GM12878 (cell line): ENCODE measurements at regions not wholly inside any gene's neighbourhood (a gene's known extent, or its start where the extent isn't known, plus 50 kb on each side); places are given as distances from the start of the nearest gene placed in this dataset.

Source experiments
- ATAC-seq: fragments of 200-7000 bp; cut with Tn5 transposase; 3 replicates; pipeline ENCODE4 v1.9.1; 2020; ENCODE audit warnings: mild to moderate bottlenecking, moderate library complexity
- BruUV-seq: library from RNA; stranded (reverse); fragments of 400-500 nt; replicated peaks from 2 replicates; lab custom pipeline; 2021; lab: Mats Ljungman, UMichigan
- CTCF ChIA-PET: fragments of 300-600 bp; sonication (Branson Sonifier 250); formaldehyde crosslinking; extraction: SDS; loops from one replicate; lab custom pipeline; 2021; ENCODE audit warnings: inconsistent platforms; lab: Yijun Ruan, JAX
- POLR2A ChIA-PET: fragments of 350-600 bp; formaldehyde crosslinking; extraction: SDS; loops from one replicate; lab custom pipeline; 2021; ENCODE audit warnings: inconsistent platforms; lab: Charles Lee
- RAD21 ChIA-PET: fragments of 300-600 bp; sonication (Branson Sonifier 250); formaldehyde crosslinking; loops from one replicate; lab custom pipeline; 2023; ENCODE audit warnings: antibody characterized with exemption; ENCODE audit not compliant: unreplicated experiment; lab: Charles Lee
- SMC1A ChIA-PET: fragments of 300-600 bp; sonication (Branson Sonifier 250); formaldehyde crosslinking; loops from one replicate; lab custom pipeline; 2023; ENCODE audit not compliant: unreplicated experiment, uncharacterized antibody; lab: Charles Lee
- DNase-seq: peaks from one replicate; pipeline ENCODE4 v3.0.0-alpha.2; 2011; ENCODE audit warnings: low read depth, low spot score
- FAIRE-seq: peaks from 3 replicates; lab custom pipeline; 2011; peaks lifted over from hg19 to GRCh38; lab: Jason Lieb, UNC
- H2AFZ ChIP-seq: 2 replicates; pipeline ENCODE4 v1.6.0; 2011; ENCODE audit warnings: low read depth, low read length, control low read depth; ENCODE audit not compliant: control insufficient read depth
- H3K27ac ChIP-seq: 2 replicates; pipeline ENCODE4 v1.5.1; 2011; ENCODE audit warnings: control low read depth; ENCODE audit not compliant: control insufficient read depth, insufficient read depth
- H3K27me3 ChIP-seq, 2 experiments: replicated peaks in 1 of 2; 2 replicates each; pipeline versions ENCODE4 v1.6.0 to v1.6.1; 2011; ENCODE audit warnings: low read length in 1 of 2; ENCODE audit not compliant: control insufficient read depth in 2 of 2, insufficient read depth in 2 of 2
- H3K36me3 ChIP-seq, 2 experiments: 2 replicates each; pipeline ENCODE4 v1.5.1; 2011; ENCODE audit warnings: low read length in 1 of 2; ENCODE audit not compliant: control insufficient read depth in 2 of 2, insufficient read depth in 2 of 2
- H3K4me1 ChIP-seq: 2 replicates; pipeline ENCODE4 v1.6.1; 2011; ENCODE audit warnings: mild to moderate bottlenecking, low read length, moderate library complexity, mixed read lengths; ENCODE audit not compliant: control insufficient read depth, insufficient read depth
- H3K4me2 ChIP-seq: 2 replicates; pipeline ENCODE4 v1.6.0; 2011; ENCODE audit warnings: control low read depth; ENCODE audit not compliant: control insufficient read depth, insufficient read depth
- H3K4me3 ChIP-seq: fragments of 200-600 bp; sonication (generic); 2 replicates; pipeline ENCODE4 v1.5.1; 2016
- H3K79me2 ChIP-seq: 2 replicates; pipeline ENCODE4 v1.6.0; 2011; ENCODE audit warnings: low read length; ENCODE audit not compliant: control insufficient read depth, insufficient read depth
- H3K9ac ChIP-seq: 2 replicates; pipeline ENCODE4 v1.8.0; 2011; ENCODE audit warnings: low read length, control low read depth, mixed read lengths; ENCODE audit not compliant: control insufficient read depth, insufficient read depth
- H3K9me3 ChIP-seq: replicated peaks from 3 replicates; pipeline ENCODE4 v1.5.1; 2011; ENCODE audit warnings: mild to moderate bottlenecking, low read length; ENCODE audit not compliant: control insufficient read depth, insufficient read depth
- H4K20me1 ChIP-seq: 2 replicates; pipeline ENCODE4 v1.6.0; 2011; ENCODE audit not compliant: control insufficient read depth, insufficient read depth
- BACH1 ChIP-seq: fragments of 450-650 bp; IDR thresholded peaks from 2 replicates; pipeline ENCODE4 v1.6.1; 2017; ENCODE audit warnings: mild to moderate bottlenecking, borderline replicate concordance
- BHLHE40 ChIP-seq, 2 experiments: fragments of 450-650 bp in 1 of 2; IDR thresholded peaks; 2 replicates each; pipeline ENCODE4 v1.6.1; 2011 to 2017; ENCODE audit warnings: low read depth in 2 of 2, borderline replicate concordance in 1 of 2, improper control_type of control experiment in 1 of 2, low read length in 1 of 2, mild to moderate bottlenecking in 1 of 2
- CHD2 ChIP-seq: IDR thresholded peaks from 2 replicates; pipeline ENCODE4 v1.6.1; 2011; ENCODE audit warnings: low read depth, low read length, improper control_type of control experiment, borderline replicate concordance
- HDAC6 ChIP-seq: fragments of 200-600 bp; sonication (generic); IDR thresholded peaks from one replicate; pipeline ENCODE4 v1.8.0; 2017; ENCODE audit warnings: antibody characterized with exemption; ENCODE audit not compliant: unreplicated experiment
- JUND ChIP-seq: IDR thresholded peaks from 2 replicates; pipeline ENCODE4 v1.6.1; 2012; ENCODE audit warnings: low read depth, mild to moderate bottlenecking, low read length, improper control_type of control experiment, moderate library complexity
- KAT2A ChIP-seq: conservative IDR thresholded peaks from 2 replicates; pipeline ENCODE4 v1.6.1; 2011; ENCODE audit warnings: low read depth, low read length; ENCODE audit not compliant: control insufficient read depth
- NFXL1 ChIP-seq: fragments of 450-650 bp; IDR thresholded peaks from 2 replicates; pipeline ENCODE4 v1.6.1; 2017; ENCODE audit warnings: antibody characterized with exemption, mild to moderate bottlenecking, borderline replicate concordance
- PAX8 ChIP-seq: fragments of 450-650 bp; IDR thresholded peaks from 2 replicates; pipeline ENCODE4 v1.6.1; 2017; ENCODE audit warnings: mild to moderate bottlenecking, moderate library complexity
- RBBP5 ChIP-seq: fragments of 200-600 bp; sonication (generic); conservative IDR thresholded peaks from 2 replicates; pipeline ENCODE4 v1.6.1; 2016
- RCOR1 ChIP-seq: conservative IDR thresholded peaks from 2 replicates; pipeline ENCODE4 v1.6.1; 2012; ENCODE audit warnings: low read depth, low read length, improper control_type of control experiment
- SPI1 ChIP-seq: IDR thresholded peaks from 2 replicates; pipeline ENCODE4 v1.6.1; 2011; ENCODE audit warnings: low read depth, mild to moderate bottlenecking, low read length, moderate library complexity, borderline replicate concordance; ENCODE audit not compliant: insufficient read depth
- STAT1 ChIP-seq: fragments of 450-650 bp; conservative IDR thresholded peaks from 2 replicates; pipeline ENCODE4 v1.6.1; 2014; ENCODE audit warnings: antibody characterized with exemption, mild to moderate bottlenecking
- YY1 ChIP-seq: IDR thresholded peaks from 2 replicates; pipeline ENCODE4 v1.6.1; 2011; ENCODE audit warnings: low read depth, mild to moderate bottlenecking, low read length
- ZBED1 ChIP-seq: IDR thresholded peaks from 2 replicates; pipeline ENCODE4 v1.6.1; 2016; ENCODE audit warnings: borderline replicate concordance
- ZNF622 ChIP-seq: fragments of 450-650 bp; IDR thresholded peaks from 2 replicates; pipeline ENCODE4 v1.6.1; 2017; ENCODE audit warnings: mild to moderate bottlenecking, inconsistent platforms
- ZNF687 ChIP-seq: fragments of 450-650 bp; IDR thresholded peaks from 2 replicates; pipeline ENCODE4 v1.6.1; 2017; ENCODE audit warnings: mild to moderate bottlenecking, moderate library complexity
- WGBS: methylation state at CpG from one replicate; pipeline ENCODE4 v1.1.6; 2016; ENCODE audit warnings: low lambda C conversion rate; ENCODE audit not compliant: insufficient replicate concordance, insufficient coverage; ENCODE audit errors: missing lambda C conversion rate; 5-methylcytosine and 5-hydroxymethylcytosine counted together
- in situ Hi-C: fragments of 300-500 bp; cut with MboI; formaldehyde crosslinking; loops from 9 replicates; pipeline ENCODE4 v1.14.3; 2018; ENCODE audit warnings: mixed read lengths
- intact Hi-C: fragments of 100-400 bp; cut with micrococcal nuclease; formaldehyde crosslinking; loops from one replicate; pipeline ENCODE4 v1.14.2; 2022; ENCODE audit not compliant: unreplicated experiment
- TF ChIP-seq, protein P1 (sequence below): IDR thresholded peaks from 2 replicates; pipeline ENCODE4 v1.6.1; 2011; ENCODE audit warnings: low read depth, mild to moderate bottlenecking, low read length, moderate library complexity, borderline replicate concordance; ENCODE audit errors: extremely low read depth
- TF ChIP-seq, protein P2 (sequence below): fragments of 450-650 bp; IDR thresholded peaks from 2 replicates; pipeline ENCODE4 v1.6.1; 2017; ENCODE audit warnings: mild to moderate bottlenecking, low read depth, inconsistent platforms; ENCODE audit not compliant: poor library complexity, severe bottlenecking

DNA sequence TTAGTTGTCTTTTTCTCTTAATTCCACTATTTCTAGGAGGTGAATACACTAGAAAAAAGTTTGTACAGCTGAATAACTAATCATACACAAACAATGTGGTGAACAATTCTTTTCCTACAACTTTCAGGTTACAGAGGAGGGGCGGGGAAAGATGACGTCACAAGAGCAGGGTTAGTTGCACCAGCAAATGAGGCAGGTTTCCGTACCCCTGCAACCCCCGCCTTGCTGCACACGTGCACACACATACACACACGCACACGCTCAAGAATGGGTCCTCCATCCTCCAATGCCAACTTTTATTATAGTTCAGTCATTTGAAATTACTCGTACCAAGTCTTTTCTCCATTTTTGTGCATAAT, 122.8 kb downstream of the ARL4C start (continued):
- TF ChIP-seq BACH1, result no peak
- TF ChIP-seq, protein P1, sequence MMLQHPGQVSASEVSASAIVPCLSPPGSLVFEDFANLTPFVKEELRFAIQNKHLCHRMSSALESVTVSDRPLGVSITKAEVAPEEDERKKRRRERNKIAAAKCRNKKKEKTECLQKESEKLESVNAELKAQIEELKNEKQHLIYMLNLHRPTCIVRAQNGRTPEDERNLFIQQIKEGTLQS, result no peak
- TF ChIP-seq ZNF622, result no peak
- no peak for TF ChIP-seq JUND
- TF ChIP-seq RCOR1, result no peak
- TF ChIP-seq ZBED1, result no peak

DNA sequence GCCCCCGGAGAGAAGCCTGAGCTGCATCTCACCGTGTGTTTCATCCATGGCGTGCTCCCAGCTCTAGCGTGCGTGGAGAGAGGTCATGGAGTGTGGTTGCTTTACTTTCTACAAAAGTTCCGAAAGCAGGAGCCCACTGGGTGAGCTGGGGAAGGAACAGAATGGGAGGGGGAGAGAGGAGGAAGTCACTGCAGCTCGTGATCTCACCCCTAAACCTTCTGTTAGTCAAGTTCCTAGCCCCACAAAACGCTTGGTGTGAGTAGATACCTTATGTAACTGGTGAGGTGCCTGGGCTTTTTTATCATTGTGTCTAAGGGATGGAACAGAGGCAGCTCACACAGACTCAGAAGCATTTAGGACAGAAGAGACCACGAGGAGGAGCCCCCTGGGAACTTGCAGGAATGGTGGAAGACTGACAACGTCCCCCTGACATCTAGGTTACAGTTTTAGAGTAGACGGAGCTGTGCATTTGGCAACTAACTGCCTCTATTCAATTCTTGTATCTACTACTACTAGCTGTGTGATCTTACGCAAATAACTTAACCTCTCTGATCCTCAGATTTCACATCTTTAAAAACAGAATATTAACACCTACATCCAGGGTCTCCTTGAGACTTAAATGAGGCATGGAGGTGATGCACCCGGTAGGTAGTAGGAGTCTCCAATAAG, 123.3 kb downstream of the ARL4C start:
- no peaks in the 10 kb centered on the region for H3K4me1 ChIP-seq
- no peaks in the 10 kb centered on the region for H3K27me3 ChIP-seq
- DNase-seq (no peak), ATAC-seq (no peak), FAIRE-seq (no peak)
- H3K27ac ChIP-seq, result no peak overlapping the region
- H2AFZ ChIP-seq, result no peak overlapping the region
- ChIA-PET POLR2A (no interaction called here), RAD21 (no interaction called here), CTCF (no interaction called here), SMC1A (no interaction called here)
- no TSS peak for BruUV-seq
- intact Hi-C loops, result no loop called here
- no peak overlapping the region for H3K4me3 ChIP-seq
- in situ Hi-C loops, result no loop called here
- H3K9me3 ChIP-seq, result no peaks in the 10 kb centered on the region
- H3K36me3 ChIP-seq, result no peaks in the 10 kb centered on the region
- no peaks in the 10 kb centered on the region for H4K20me1 ChIP-seq
- H3K79me2 ChIP-seq, result no peaks in the 10 kb centered on the region
- no peak overlapping the region for H3K9ac ChIP-seq
- H3K4me2 ChIP-seq, result no peak overlapping the region
- 59% methylated on average over 13 of the region's 13 CpGs for WGBS
- TF ChIP-seq HDAC6, result no peak
- no peak for TF ChIP-seq STAT1
- no peak for TF ChIP-seq YY1
- TF ChIP-seq ZNF687, result no peak
- TF ChIP-seq PAX8, result no peak
- no peak for TF ChIP-seq RCOR1
- no peak for TF ChIP-seq BHLHE40 (IDR thresholded peaks at IDR 0.05; ENCODE audit: borderline replicate concordance in 1 of 2, low read depth in 2 of 2, low read length in 1 of 2)
- no peak for TF ChIP-seq RBBP5
- TF ChIP-seq KAT2A, result no peak
- no peak for TF ChIP-seq NFXL1
- TF ChIP-seq CHD2, result no peak
- TF ChIP-seq, protein P2, sequence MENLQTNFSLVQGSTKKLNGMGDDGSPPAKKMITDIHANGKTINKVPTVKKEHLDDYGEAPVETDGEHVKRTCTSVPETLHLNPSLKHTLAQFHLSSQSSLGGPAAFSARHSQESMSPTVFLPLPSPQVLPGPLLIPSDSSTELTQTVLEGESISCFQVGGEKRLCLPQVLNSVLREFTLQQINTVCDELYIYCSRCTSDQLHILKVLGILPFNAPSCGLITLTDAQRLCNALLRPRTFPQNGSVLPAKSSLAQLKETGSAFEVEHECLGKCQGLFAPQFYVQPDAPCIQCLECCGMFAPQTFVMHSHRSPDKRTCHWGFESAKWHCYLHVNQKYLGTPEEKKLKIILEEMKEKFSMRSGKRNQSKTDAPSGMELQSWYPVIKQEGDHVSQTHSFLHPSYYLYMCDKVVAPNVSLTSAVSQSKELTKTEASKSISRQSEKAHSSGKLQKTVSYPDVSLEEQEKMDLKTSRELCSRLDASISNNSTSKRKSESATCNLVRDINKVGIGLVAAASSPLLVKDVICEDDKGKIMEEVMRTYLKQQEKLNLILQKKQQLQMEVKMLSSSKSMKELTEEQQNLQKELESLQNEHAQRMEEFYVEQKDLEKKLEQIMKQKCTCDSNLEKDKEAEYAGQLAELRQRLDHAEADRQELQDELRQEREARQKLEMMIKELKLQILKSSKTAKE, result no peak
- no peak for TF ChIP-seq SPI1
